ENCODE measurements at regions not wholly inside any gene's neighbourhood (a gene's known extent, or its start where the extent isn't known, plus 50 kb on each side); places are given as distances from the start of the nearest gene placed in this dataset.
"Not testable (repeated sequence)": the region's sequence is repeated elsewhere in the genome, so short reads cannot be mapped to it uniquely, and the experiment has no call there.

- DNase-seq: no peak
These were observed 98.1 kb upstream of the SPOPL start for GRCh38 chr2:138403431-138403927.

GRCh38 chr2:138414014-138414413, 87.6 kb upstream of the SPOPL start:
- no peak for DNase-seq

- DNase-seq: no peak
These were observed 85.6 kb upstream of the SPOPL start for GRCh38 chr2:138415985-138416384.

- no peak for DNase-seq
These were observed 83.1 kb upstream of the SPOPL start for GRCh38 chr2:138418453-138418852.

- DNase-seq: no peak
These were observed 80.1 kb upstream of the SPOPL start for GRCh38 chr2:138421315-138421970.

- DNase-seq: no peak
These were observed 79.6 kb upstream of the SPOPL start for GRCh38 chr2:138421971-138422335.

GRCh38 chr2:138423198-138423597, 78.4 kb upstream of the SPOPL start:
- DNase-seq: no peak

GRCh38 chr2:138423745-138424144, 77.8 kb upstream of the SPOPL start:
- DNase-seq: no peak

GRCh38 chr2:138424436-138425140, 77.0 kb upstream of the SPOPL start:
- no peak for DNase-seq

- not testable (repeated sequence) for DNase-seq
These were observed 75.5 kb upstream of the SPOPL start for GRCh38 chr2:138426116-138426515.

- no peak for DNase-seq
These were observed 72.7 kb upstream of the SPOPL start for GRCh38 chr2:138428710-138429440.

- DNase-seq: no peak
These were observed 71.4 kb upstream of the SPOPL start for GRCh38 chr2:138430181-138430580.

- DNase-seq: no peak
These were observed 68.6 kb upstream of the SPOPL start for GRCh38 chr2:138432971-138433370.

- DNase-seq: peak; percentile 96
These were observed 67.3 kb upstream of the SPOPL start for GRCh38 chr2:138433995-138434951.

- no peak for DNase-seq
These were observed 65.9 kb upstream of the SPOPL start for GRCh38 chr2:138435701-138436100.

- no peak for DNase-seq
These were observed 61.8 kb upstream of the SPOPL start for GRCh38 chr2:138439733-138440132.

- DNase-seq: no peak
These were observed 60.8 kb upstream of the SPOPL start for GRCh38 chr2:138440759-138441158.

- no peak for DNase-seq
These were observed 59.7 kb upstream of the SPOPL start for GRCh38 chr2:138441916-138442315.

GRCh38 chr2:138444411-138444810, 57.2 kb upstream of the SPOPL start:
- peak; percentile 87 for DNase-seq

- DNase-seq: peak; percentile 8
These were observed 56.3 kb upstream of the SPOPL start for GRCh38 chr2:138445227-138445626.

- no peak for DNase-seq
These were observed 55.5 kb upstream of the SPOPL start for GRCh38 chr2:138446043-138446442.

- no peak for DNase-seq
These were observed 53.5 kb upstream of the SPOPL start for GRCh38 chr2:138447889-138448570.

All from NCI-H1694 (cell line).